ENCODE measurements at regions not wholly inside any gene's neighbourhood (a gene's known extent, or its start where the extent isn't known, plus 50 kb on each side); places are given as distances from the start of the nearest gene placed in this dataset.

DNA sequence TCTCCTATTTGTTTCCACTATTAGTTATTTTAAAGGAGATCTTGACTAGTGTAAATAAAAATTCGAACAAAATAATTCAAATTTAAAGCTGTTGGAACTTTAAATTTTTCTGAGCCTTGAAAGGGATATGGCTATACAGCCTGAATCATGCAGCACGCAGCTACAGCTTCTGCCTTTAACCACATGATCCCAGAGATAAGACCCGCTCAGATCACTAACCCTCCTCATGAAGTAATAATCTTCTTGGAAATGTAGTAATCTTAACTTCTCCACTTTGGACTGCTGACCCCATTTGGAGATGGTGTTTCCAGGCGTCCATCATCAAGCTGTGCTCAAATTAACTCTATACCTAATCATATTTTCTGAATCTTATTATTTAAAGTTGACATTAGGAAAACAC is 336.6 kb downstream of the DSC3 start:
- DNase-seq (ENCODE audit: low read depth): no peak
- H3K4me3 ChIP-seq (ENCODE audit: low read depth, low read length): no peak overlapping the region
- TF ChIP-seq CTCF (IDR thresholded peaks at IDR 0.05; ENCODE audit: insufficient read depth, low read depth, low read length, missing control alignments): no peak

DNA sequence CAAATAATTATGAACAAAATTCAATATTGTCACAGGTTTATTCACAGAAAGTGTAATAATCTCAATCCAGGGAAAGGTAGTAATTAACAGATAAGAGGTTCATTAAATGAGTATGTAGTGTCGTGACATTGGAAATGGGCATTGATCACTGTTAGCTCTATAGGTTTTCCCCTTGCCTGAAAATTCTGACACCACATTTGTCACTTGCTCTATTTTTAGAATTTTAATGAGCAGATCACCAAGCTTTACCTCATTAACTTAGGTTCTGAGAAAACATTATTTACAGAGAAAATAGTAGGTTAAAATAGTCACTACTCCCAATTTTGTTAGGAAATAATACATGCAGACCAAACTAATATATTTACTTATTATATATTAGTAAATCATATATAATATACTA is 344.0 kb downstream of the DSC3 start:
- H3K4me3 ChIP-seq (ENCODE audit: low read depth, low read length): no peak overlapping the region
- TF ChIP-seq CTCF (IDR thresholded peaks at IDR 0.05; ENCODE audit: insufficient read depth, low read depth, low read length, missing control alignments): no peak
- DNase-seq (ENCODE audit: low read depth): no peak

GRCh38 chr18:30696201-30696600 is 346.3 kb downstream of the DSC3 start:
- no peak overlapping the region for H3K4me3 ChIP-seq (ENCODE audit: low read depth, low read length)
- no peak for DNase-seq (ENCODE audit: low read depth)
- TF ChIP-seq CTCF (IDR thresholded peaks at IDR 0.05; ENCODE audit: insufficient read depth, low read depth, low read length, missing control alignments): no peak

DNA sequence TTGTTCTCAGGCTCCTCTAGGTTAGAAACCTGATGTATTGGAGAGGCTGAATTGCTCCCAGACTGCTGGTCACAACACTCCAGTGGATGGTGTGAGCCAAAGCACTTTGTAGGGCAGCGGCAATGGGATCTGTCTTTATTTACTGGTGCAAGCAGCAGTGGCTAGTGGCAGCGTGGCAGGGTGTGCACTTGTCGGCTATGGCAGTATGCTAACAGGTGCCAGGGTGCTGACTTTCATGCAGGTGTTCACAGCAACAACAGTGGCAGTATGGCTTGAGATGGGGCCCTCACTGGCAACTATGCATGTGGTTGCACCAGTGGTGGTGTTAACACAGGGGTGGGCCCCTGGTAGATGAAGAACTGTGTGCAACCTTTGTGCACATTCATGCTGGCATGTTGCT is 347.8 kb downstream of the DSC3 start:
- no peak overlapping the region for H3K4me3 ChIP-seq (ENCODE audit: low read depth, low read length)
- no peak for DNase-seq (ENCODE audit: low read depth)
- no peak for TF ChIP-seq CTCF (IDR thresholded peaks at IDR 0.05; ENCODE audit: insufficient read depth, low read depth, low read length, missing control alignments)

DNA sequence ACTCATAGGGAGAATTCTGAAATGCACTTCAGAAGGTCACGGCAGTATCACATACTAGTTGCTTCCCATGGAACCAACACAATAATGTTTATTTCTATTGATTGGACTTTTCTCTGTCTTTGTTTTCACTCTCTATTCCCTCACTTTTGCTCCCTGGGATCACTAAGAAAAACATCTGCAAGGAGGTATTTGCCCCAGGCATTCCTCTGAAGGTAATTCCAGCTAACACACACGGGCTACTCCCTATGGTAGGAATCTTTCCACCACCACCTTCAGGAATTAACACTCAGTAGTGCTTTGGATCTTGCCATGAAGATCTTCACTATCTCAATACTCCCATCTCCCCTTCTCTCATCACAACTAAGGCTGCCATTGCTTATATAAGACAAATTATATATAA is 353.3 kb downstream of the DSC3 start:
- no peak overlapping the region for H3K4me3 ChIP-seq (ENCODE audit: low read depth, low read length)
- no peak for DNase-seq (ENCODE audit: low read depth)
- TF ChIP-seq CTCF (IDR thresholded peaks at IDR 0.05; ENCODE audit: insufficient read depth, low read depth, low read length, missing control alignments): no peak

GRCh38 chr18:30687501-30687900 is 355.0 kb downstream of the DSC3 start:
- DNase-seq (ENCODE audit: low read depth): no peak
- no peak for TF ChIP-seq CTCF (IDR thresholded peaks at IDR 0.05; ENCODE audit: insufficient read depth, low read depth, low read length, missing control alignments)
- no peak overlapping the region for H3K4me3 ChIP-seq (ENCODE audit: low read depth, low read length)

DNA sequence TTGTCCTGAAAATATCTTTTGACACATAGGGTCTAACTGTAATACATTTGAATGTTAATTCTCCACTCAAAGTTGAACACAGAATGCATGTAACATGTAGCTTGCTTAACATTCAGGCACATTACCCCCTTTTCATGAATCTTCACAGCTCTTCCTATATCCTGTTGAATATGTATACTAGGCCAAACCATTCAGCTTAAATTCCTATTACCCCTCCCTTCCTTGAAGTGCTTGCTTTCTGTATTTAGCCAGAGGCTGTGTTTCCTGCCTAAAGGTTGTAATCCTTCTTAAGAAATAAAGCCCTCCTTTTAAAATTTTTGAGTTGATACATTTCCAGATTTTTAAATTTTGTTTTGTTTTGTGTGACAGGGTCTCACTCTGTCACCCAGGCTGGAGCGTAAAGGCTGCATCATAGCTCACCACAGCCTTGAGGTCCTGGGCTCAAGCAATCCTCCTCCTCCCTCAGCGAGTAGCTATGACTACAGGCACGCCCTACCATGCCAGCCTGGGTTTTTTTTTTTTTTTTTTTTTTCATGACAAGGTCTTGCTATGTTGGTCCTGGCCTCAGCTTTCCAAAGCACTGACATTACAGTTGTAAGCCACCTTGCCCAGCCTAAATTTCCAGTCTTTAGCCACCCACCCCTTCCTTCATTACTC is 357.6 kb downstream of the DSC3 start:
- DNase-seq (ENCODE audit: low read depth): no peak
- no peak overlapping the region for H3K4me3 ChIP-seq (ENCODE audit: low read depth, low read length)
- no peak for TF ChIP-seq CTCF (IDR thresholded peaks at IDR 0.05; ENCODE audit: insufficient read depth, low read depth, low read length, missing control alignments)

All from GM12865 (cell line).